ENCODE measurements at regions not wholly inside any gene's neighbourhood (a gene's known extent, or its start where the extent isn't known, plus 50 kb on each side); places are given as distances from the start of the nearest gene placed in this dataset.

DNA sequence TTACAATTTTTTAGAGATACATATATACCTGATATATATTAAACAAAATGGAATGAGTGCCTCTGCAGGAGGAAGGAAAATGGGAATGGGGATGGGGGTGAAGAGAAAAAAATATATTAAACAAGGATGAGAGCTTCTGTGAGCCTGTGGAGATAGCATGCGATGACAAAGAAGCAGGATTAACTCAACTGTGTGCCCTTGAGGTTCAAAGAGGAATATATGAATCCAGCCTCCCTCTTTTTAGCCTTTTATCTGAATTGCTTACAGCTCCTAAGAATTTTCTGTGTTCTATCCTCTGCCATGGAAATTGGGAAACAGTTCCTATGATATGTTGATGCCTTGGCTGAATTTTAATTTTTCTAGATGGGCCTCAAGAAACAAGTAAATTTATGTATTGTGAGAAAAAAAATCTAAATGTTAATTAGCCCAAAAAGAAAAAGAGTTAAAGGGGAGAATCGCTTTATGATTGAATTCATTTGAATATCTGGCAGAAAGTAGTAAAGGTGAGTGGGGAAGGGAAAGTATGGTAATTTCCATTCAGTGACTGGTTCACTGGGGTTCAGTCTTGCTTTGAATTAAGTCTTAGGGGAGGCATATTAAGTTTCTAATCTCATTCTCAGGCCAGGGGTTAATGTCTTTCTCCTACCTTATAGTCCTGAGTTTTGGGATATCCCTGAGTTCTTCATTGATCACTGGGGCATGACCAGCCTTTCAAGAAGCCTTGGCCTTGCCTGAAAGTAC is 106.3 kb upstream of the HMCN1 start:
- DNase-seq (ENCODE audit: low read depth in 1 of 2, low spot score in 1 of 2) = no peak
- TF ChIP-seq GABPA (IDR thresholded peaks at IDR 0.05; ENCODE audit: low read depth) (no peak), CTCF (IDR thresholded peaks at IDR 0.05; ENCODE audit: insufficient read depth, low read length) (no peak), POLR2AphosphoS5 (IDR thresholded peaks at IDR 0.05; ENCODE audit: low read depth) (no peak), SPI1 (IDR thresholded peaks at IDR 0.05; ENCODE audit: borderline replicate concordance, low read depth) (no peak), REST (IDR thresholded peaks at IDR 0.05; ENCODE audit: insufficient replicate concordance, low read depth) (no peak)
- Histone ChIP-seq H3K27me3 (ENCODE audit: insufficient read depth, poor library complexity, severe bottlenecking) (no peaks in the 10 kb centered on the region), H3K4me3 (replicated peaks; ENCODE audit: insufficient read depth, low read length) (no peak overlapping the region), H3K27ac (replicated peaks) (no peak overlapping the region)

DNA sequence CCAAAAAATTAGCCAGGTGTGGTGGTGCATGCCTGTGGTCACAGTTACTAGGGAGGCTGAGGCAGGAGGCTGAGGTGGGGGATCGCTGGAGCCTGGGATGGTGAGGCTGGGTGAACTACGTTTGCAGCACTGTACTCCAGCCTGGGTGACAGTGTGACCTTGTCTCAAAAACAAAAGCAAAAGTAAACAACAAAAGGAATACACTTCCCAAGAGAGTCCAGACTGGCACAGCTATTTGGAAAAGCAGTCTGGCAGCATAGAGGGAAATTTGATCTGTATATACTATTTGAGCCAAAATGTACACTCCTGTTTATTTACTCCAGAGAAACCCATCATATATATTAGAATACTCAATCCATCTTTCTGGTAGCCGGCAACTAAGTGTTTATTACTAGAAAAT is 107.0 kb upstream of the HMCN1 start:
- Histone ChIP-seq H3K27ac (replicated peaks) (no peak overlapping the region), H3K27me3 (ENCODE audit: insufficient read depth, poor library complexity, severe bottlenecking) (no peaks in the 10 kb centered on the region), H3K4me3 (replicated peaks; ENCODE audit: insufficient read depth, low read length) (no peak overlapping the region)
- TF ChIP-seq SPI1 (IDR thresholded peaks at IDR 0.05; ENCODE audit: borderline replicate concordance, low read depth) = no peak
- TF ChIP-seq POLR2AphosphoS5 (IDR thresholded peaks at IDR 0.05; ENCODE audit: low read depth) = no peak
- no peak for TF ChIP-seq CTCF (IDR thresholded peaks at IDR 0.05; ENCODE audit: insufficient read depth, low read length)
- no peak for TF ChIP-seq REST (IDR thresholded peaks at IDR 0.05; ENCODE audit: insufficient replicate concordance, low read depth)
- no peak for TF ChIP-seq GABPA (IDR thresholded peaks at IDR 0.05; ENCODE audit: low read depth)
- no peak for DNase-seq (ENCODE audit: low read depth in 1 of 2, low spot score in 1 of 2)

DNA sequence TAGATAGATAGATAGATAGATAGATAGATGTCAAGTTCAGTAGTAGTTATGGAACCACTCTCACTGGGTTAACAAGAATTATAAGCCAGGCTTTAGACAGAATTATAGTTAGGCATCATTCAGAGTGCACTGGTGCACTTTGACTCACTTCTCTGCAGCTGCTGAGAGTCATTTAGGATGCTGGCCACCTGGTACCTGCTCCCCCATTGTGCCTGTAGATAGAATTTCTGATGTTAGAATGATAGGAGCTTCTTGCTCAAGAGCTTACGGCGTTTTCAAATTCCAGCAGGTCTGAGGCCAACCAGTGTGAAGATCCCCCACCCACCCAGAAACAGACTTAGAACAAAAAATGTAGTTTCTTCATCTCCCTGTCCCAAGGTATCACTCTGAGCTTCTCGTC is 107.8 kb upstream of the HMCN1 start:
- Histone ChIP-seq H3K4me3 (replicated peaks; ENCODE audit: insufficient read depth, low read length) (no peak overlapping the region), H3K27me3 (ENCODE audit: insufficient read depth, poor library complexity, severe bottlenecking) (no peaks in the 10 kb centered on the region), H3K27ac (replicated peaks) (no peak overlapping the region)
- TF ChIP-seq POLR2AphosphoS5 (IDR thresholded peaks at IDR 0.05; ENCODE audit: low read depth) = no peak
- TF ChIP-seq CTCF (IDR thresholded peaks at IDR 0.05; ENCODE audit: insufficient read depth, low read length) = no peak
- TF ChIP-seq REST (IDR thresholded peaks at IDR 0.05; ENCODE audit: insufficient replicate concordance, low read depth) = no peak
- no peak for TF ChIP-seq SPI1 (IDR thresholded peaks at IDR 0.05; ENCODE audit: borderline replicate concordance, low read depth)
- TF ChIP-seq GABPA (IDR thresholded peaks at IDR 0.05; ENCODE audit: low read depth) = no peak
- no peak for DNase-seq (ENCODE audit: low read depth in 1 of 2, low spot score in 1 of 2)

Data from HL-60 (cell line).